Lower leg skin (tissue), 4 donors: ENCODE measurements at regions not wholly inside any gene's neighbourhood (a gene's known extent, or its start where the extent isn't known, plus 50 kb on each side); places are given as distances from the start of the nearest gene placed in this dataset.

ENCODE experiments used
- DNase-seq, 2 donors: peaks; one replicate each; pipeline ENCODE4 v3.0.0-alpha.2; 2019; ENCODE audit warnings: low spot score in 2 of 2
- H3K4me3 ChIP-seq: fragments of 200-600 bp; sonication (generic); 2 replicates; pipeline ENCODE4 v1.5.1; 2017; ENCODE audit warnings: mild to moderate bottlenecking, low read depth; ENCODE audit not compliant: poor library complexity, severe bottlenecking
- POLR2A ChIP-seq, 2 donors: fragments of 450-650 bp; IDR thresholded peaks; one replicate each; pipeline ENCODE4 v1.6.1; 2016 to 2017; ENCODE audit warnings: antibody characterized with exemption in 2 of 2, mild to moderate bottlenecking in 1 of 2, moderate library complexity in 1 of 2
- WGBS, 2 donors: methylation state at CpG; one replicate each; pipeline ENCODE4 v1.1.5; 2018; 5-methylcytosine and 5-hydroxymethylcytosine counted together
- intact Hi-C: fragments of 100-400 bp; cut with DNase I; formaldehyde crosslinking; loops from one replicate; pipeline ENCODE4 v1.15.0; 2023; ENCODE audit warnings: low total_unique reads
- TF ChIP-seq, protein P1 (sequence below), 3 donors: fragments of 450-650 bp; IDR thresholded peaks; one replicate each; pipeline ENCODE4 v1.5.1; 2016; ENCODE audit warnings: antibody characterized with exemption in 3 of 3, mild to moderate bottlenecking in 3 of 3, moderate library complexity in 2 of 3

DNA sequence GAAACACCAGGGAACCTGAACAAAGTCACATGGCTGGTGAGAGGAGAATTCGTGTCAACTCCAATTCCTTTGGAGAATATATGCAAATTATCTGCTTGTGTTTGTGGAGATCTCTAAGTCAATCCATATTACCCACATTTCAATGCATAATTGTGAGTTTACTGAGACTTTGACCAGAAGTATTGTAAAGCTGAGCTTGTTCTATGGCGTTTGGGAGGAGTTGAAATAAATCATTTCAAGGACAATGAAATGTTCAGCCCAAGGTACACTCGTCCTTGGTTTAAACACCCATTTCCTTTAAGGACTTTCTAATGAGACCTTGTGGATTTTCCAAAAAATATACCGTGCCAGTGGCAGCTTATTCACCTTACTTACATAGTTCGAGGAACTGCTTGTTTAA, 186.6 kb upstream of the HDAC9 start:
- intact Hi-C loops, result no loop called here
- DNase-seq, result no peak
- H3K4me3 ChIP-seq, result no peak overlapping the region
- no peak for TF ChIP-seq POLR2A (IDR thresholded peaks at IDR 0.05)
- TF ChIP-seq, protein P1, sequence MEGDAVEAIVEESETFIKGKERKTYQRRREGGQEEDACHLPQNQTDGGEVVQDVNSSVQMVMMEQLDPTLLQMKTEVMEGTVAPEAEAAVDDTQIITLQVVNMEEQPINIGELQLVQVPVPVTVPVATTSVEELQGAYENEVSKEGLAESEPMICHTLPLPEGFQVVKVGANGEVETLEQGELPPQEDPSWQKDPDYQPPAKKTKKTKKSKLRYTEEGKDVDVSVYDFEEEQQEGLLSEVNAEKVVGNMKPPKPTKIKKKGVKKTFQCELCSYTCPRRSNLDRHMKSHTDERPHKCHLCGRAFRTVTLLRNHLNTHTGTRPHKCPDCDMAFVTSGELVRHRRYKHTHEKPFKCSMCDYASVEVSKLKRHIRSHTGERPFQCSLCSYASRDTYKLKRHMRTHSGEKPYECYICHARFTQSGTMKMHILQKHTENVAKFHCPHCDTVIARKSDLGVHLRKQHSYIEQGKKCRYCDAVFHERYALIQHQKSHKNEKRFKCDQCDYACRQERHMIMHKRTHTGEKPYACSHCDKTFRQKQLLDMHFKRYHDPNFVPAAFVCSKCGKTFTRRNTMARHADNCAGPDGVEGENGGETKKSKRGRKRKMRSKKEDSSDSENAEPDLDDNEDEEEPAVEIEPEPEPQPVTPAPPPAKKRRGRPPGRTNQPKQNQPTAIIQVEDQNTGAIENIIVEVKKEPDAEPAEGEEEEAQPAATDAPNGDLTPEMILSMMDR (IDR thresholded peaks at IDR 0.05), result no peak
- 48 to 60% methylated on average over 5 of the region's 5 CpGs for WGBS, 2 donors

DNA sequence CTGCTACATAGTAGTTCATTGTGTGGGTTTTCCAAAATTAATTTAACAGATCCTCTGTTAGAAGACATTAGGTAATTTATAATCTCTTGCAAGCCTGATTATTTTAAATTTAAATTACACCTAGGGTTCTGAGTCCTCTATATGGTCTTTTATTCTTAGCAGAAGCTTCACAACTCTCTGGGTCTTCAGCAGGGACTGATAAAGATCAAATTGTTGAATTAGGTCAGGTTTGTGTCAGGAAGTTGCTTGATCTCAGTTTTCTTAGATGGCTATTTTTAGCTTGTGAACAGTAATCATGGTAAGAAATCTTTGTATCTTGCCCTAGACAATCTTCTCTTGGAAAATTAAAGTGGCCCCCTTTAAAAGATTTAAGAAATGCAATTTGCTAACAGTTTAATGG, 183.1 kb upstream of the HDAC9 start:
- DNase-seq, result no peak
- intact Hi-C loops, result no loop called here
- H3K4me3 ChIP-seq, result no peak overlapping the region
- TF ChIP-seq, protein P1 (IDR thresholded peaks at IDR 0.05), result no peak
- no peak for TF ChIP-seq POLR2A (IDR thresholded peaks at IDR 0.05)

- no peak overlapping the region for H3K4me3 ChIP-seq
- no peak for DNase-seq
- TF ChIP-seq, protein P1 (IDR thresholded peaks at IDR 0.05), result no peak
- no peak for TF ChIP-seq POLR2A (IDR thresholded peaks at IDR 0.05)
- intact Hi-C loops, result no loop called here
These were observed 181.6 kb upstream of the HDAC9 start for GRCh38 chr7:18313965-18314364.

DNA sequence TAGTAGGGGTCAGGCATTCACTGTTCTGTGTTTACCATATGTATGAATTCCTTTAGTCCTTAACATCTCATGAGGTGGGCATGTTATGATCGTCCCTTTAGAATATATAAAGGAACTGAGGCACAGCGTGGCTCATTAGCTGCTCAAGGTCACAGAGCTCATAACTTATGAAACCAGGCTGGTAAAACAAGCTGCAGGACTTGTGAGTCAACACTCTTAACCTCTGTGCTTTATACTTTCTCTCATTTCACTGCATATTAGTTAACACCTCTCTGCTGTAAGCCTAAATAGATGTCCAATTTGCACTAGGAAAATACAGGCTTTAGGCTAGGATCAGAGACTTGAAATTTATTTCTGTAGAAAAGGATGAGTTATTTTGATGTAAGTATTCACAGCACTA, 180.3 kb upstream of the HDAC9 start:
- no peak overlapping the region for H3K4me3 ChIP-seq
- DNase-seq, result no peak
- intact Hi-C loops, result no loop called here
- 90 to 93% methylated on average over 2 of the region's 2 CpGs for WGBS, 2 donors
- no peak for TF ChIP-seq POLR2A (IDR thresholded peaks at IDR 0.05)
- TF ChIP-seq, protein P1 (IDR thresholded peaks at IDR 0.05), result no peak

- WGBS, 2 donors, result 73 to 81% methylated on average over 2 of the region's 2 CpGs
- H3K4me3 ChIP-seq, result no peak overlapping the region
- DNase-seq, result no peak
- intact Hi-C loops, result no loop called here
- TF ChIP-seq POLR2A (IDR thresholded peaks at IDR 0.05), result no peak
- TF ChIP-seq, protein P1 (IDR thresholded peaks at IDR 0.05), result no peak
These were observed 177.6 kb upstream of the HDAC9 start for GRCh38 chr7:18317941-18318340.

DNA sequence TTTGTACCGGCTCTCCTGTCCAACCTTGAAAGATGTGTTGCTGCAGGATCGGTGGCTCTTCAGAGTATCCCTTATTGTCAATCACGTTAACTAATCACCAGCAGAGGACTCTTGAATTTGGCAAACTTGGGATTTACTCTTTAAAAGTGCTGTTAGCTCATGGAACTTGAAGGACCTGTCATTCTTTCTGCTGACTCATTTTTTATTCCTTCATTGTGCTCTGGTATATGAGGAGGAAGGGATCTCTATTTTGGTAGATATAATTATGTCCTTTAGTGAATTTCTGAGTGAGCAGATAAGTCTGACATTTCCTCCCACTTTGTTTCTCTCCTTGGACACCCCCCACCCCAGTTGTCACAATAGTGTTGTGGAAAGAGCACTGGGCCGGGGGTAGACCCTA, 175.1 kb upstream of the HDAC9 start:
- H3K4me3 ChIP-seq, result no peak overlapping the region
- WGBS, 2 donors, result 82 to 85% methylated on average over 4 of the region's 4 CpGs
- DNase-seq, result no peak
- intact Hi-C loops, result no loop called here
- no peak for TF ChIP-seq POLR2A (IDR thresholded peaks at IDR 0.05)
- TF ChIP-seq, protein P1 (IDR thresholded peaks at IDR 0.05), result no peak
